Stimulated activated naive B cell treated with anti-CD40 and anti-IgM and Interleukin-4, amounts not matched to agents 10 μg/mL and 1 μg/mL and 100 μg/mL, for 72 hours (primary cell): ENCODE measurements at regions not wholly inside any gene's neighbourhood (a gene's known extent, or its start where the extent isn't known, plus 50 kb on each side); places are given as distances from the start of the nearest gene placed in this dataset.

Experiments used
- ATAC-seq, 2 donors: fragments of 150-1000 bp; cut with Tn5 transposase; replicated peaks; 2 replicates each; pipeline ENCODE4 v1.10.0; 2021; ENCODE audit warnings: moderate library complexity in 1 of 2
- DNase-seq: peaks from one replicate; pipeline ENCODE4 v3.0.0; 2021
- H3K27ac Mint-ChIP-seq: one replicate; pipeline ENCODE4 v1.8.0; 2022; ENCODE audit warnings: mild to moderate bottlenecking, mixed read lengths
- H3K27me3 Mint-ChIP-seq, 2 donors: one replicate each; pipeline ENCODE4 v1.8.0; 2022; ENCODE audit warnings: mixed read lengths in 2 of 2
- H3K36me3 Mint-ChIP-seq, 2 donors: one replicate each; pipeline ENCODE4 v1.8.0; 2022; ENCODE audit warnings: mixed read lengths in 2 of 2, mild to moderate bottlenecking in 1 of 2
- H3K4me1 Mint-ChIP-seq, 2 donors: one replicate each; pipeline ENCODE4 v1.8.0; 2022; ENCODE audit warnings: mixed read lengths in 2 of 2, mild to moderate bottlenecking in 1 of 2
- H3K4me3 Mint-ChIP-seq, 2 donors: one replicate each; pipeline ENCODE4 v1.8.0; 2022; ENCODE audit warnings: mild to moderate bottlenecking in 2 of 2, mixed read lengths in 2 of 2, moderate library complexity in 1 of 2
- H3K9me3 Mint-ChIP-seq, 2 donors: one replicate each; pipeline ENCODE4 v1.8.0; 2022; ENCODE audit warnings: mixed read lengths in 2 of 2, mild to moderate bottlenecking in 1 of 2

DNA sequence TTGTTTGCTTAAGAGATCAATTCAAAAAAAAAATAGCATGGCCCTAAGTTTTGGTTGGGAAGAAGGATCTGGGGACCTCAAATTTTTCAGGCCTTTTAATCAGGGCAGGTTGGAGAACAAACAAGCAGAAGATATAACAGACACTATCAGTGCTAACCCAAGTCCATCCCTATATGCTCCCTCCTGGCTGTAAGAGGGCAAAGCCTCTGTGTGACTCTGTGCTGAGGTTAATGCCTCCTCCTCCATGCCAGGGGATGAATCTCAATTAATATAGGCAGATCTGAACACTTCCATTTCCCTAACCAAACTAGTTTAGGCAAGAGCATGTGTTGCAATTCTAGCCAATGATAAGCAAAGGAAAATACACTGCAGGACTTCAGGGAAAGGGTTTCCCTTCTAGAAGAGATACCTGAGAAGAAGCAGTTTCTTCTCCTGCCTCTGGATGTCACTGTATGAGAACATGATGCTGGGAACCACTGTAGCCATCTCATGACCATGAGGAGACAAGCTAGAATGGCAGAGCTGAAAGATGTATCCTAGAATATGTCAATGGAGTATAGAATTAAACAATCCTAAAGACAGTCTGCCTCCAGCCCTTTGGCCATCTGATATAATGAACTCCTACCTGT, 76.0 kb downstream of the CHD9NB start:
- H3K27me3 Mint-ChIP-seq: peaks cover 45 to 65% of the 10 kb centered on the region in 2 donors
- ATAC-seq (peak; percentile 70 to 85), DNase-seq (no peak)

DNA sequence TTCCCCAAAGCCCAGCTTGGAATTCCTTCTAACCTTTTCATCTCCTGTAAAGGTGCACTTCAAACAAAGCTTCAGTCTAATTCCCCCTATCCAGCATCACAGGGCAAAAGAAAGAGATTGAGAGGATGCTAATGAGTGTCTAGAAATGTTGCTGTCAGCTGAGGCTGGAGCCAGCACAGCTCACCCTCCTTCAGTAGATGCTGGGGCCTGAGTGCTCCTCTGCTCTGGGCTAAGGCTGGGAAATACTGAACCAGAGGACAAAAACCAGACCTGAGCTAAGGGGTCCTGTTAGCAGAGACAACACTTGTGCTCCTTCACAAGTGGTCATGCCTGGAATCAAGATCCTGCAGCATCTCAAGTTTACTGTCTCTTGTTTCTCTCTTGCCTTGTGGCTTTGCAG, 85.0 kb downstream of the CHD9NB start:
- ATAC-seq (no peak), DNase-seq (no peak)
- Mint-ChIP-seq H3K36me3 (no peaks in the 10 kb centered on the region), H3K27ac (no peak overlapping the region), H3K9me3 (no peaks in the 10 kb centered on the region), H3K27me3 (peaks cover 7 to 8% of the 10 kb centered on the region in 2 donors), H3K4me3 (no peak overlapping the region), H3K4me1 (no peaks in the 10 kb centered on the region)

More for the DNA sequence above, 76.0 kb downstream of the CHD9NB start:
- H3K36me3 Mint-ChIP-seq: no peaks in the 10 kb centered on the region
- no peak overlapping the region for H3K27ac Mint-ChIP-seq
- H3K4me3 Mint-ChIP-seq: no peak overlapping the region
- no peaks in the 10 kb centered on the region for H3K4me1 Mint-ChIP-seq
- no peaks in the 10 kb centered on the region for H3K9me3 Mint-ChIP-seq

DNA sequence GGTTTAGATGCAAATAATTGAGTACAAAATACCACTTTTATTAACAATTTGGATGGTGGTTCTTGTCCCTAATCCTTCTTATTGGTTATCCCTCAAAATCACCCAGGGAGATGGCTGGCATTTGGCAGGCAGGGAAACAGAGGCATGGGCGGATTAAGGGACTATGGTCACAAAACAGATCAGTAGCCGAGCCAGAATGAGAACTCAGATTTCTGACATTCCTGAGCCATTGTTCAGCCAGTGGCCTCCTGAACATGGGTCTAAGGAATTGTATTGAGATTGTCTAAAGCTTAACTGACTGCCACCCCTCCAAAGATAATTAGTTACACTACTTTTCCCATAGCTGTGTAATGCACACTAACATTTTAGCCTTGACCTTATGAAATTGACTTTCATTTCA, 88.4 kb downstream of the CHD9NB start:
- Mint-ChIP-seq H3K27me3 (peaks cover 10 to 11% of the 10 kb centered on the region in 2 donors), H3K4me3 (no peak overlapping the region), H3K4me1 (no peaks in the 10 kb centered on the region), H3K9me3 (no peaks in the 10 kb centered on the region), H3K36me3 (no peaks in the 10 kb centered on the region), H3K27ac (no peak overlapping the region)
- ATAC-seq (no peak), DNase-seq (no peak)

DNA sequence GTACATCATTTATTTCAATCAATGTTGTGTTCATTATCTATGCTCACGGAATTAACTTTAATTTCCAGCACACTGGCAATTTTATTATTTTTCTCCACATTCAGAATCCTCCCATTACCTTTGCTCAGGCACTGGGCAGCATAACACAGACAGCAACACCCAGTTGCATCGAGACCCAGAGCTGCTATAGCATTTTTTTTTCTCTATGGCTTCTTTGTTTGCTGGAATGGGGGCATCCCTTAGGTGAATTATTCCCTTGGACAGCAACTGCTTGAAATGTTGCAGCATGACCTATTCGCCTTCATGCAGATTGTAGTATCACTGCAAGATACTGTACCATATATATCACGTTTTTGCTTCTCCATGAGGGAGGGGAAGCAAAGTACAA, 88.8 kb downstream of the CHD9NB start:
- Mint-ChIP-seq H3K36me3 (no peaks in the 10 kb centered on the region), H3K27me3 (peaks cover 10 to 11% of the 10 kb centered on the region in 2 donors), H3K4me1 (no peaks in the 10 kb centered on the region), H3K27ac (no peak overlapping the region), H3K4me3 (no peak overlapping the region), H3K9me3 (no peaks in the 10 kb centered on the region)
- ATAC-seq: no peak
- no peak for DNase-seq

DNA sequence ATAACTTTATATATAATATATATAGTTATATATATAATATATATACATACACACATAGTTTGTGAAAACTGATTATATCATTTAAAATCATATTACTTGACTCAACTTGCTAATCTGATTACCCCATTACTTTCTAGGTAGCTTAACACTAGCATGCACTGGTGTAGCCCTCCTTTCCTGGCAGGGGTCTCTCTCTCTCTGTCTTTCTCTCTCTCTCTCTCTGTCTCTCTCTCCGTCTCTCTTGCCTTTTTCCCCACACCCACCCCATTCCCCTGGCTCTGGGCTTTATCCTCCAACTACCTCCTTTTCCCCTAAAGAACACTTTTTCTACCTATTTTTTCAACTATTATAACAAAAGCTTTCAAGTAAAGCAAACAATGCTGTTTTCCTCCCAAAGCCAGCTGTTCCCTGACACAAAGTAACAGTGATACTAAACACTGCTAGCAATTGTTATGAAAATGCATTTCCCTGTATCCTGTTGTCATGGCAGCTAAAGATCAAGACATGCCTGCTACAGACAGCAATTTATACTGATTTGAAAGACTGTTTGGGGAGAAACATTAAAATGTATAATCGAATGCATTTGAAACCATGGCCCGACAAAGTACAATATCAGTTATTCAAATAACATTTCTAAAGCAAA, 89.4 kb downstream of the CHD9NB start:
- H3K27me3 Mint-ChIP-seq: peaks cover 10 to 11% of the 10 kb centered on the region in 2 donors
- no peaks in the 10 kb centered on the region for H3K4me1 Mint-ChIP-seq
- no peak overlapping the region for H3K27ac Mint-ChIP-seq
- H3K36me3 Mint-ChIP-seq: no peaks in the 10 kb centered on the region
- DNase-seq: no peak
- no peak for ATAC-seq
- H3K9me3 Mint-ChIP-seq: no peaks in the 10 kb centered on the region
- no peak overlapping the region for H3K4me3 Mint-ChIP-seq

DNA sequence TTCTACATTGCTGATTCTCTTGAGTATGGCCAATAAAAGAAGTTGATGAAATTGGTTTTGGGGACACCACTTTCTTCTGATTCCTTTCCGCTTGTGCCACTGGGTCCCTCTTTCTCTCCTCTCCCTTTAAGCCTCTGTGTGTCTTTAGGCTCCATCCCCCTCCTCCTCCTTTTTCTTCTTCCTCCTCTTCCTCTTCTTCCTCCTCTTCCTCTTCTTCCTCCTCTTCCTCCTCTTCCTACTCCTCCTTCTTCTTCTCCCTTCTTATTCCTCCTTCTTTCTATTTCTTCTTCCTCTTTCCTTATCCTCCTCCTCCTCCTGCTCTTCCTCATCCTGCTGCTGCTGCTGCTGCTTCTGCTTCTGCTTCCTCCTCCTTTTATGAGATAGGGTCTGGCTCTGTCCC, 93.7 kb downstream of the CHD9NB start:
- DNase-seq (no peak), ATAC-seq (no peak)
- Mint-ChIP-seq H3K4me1 (no peaks in the 10 kb centered on the region), H3K27ac (no peak overlapping the region), H3K36me3 (no peaks in the 10 kb centered on the region), H3K4me3 (no peak overlapping the region), H3K9me3 (no peaks in the 10 kb centered on the region), H3K27me3 (peaks cover 17 to 19% of the 10 kb centered on the region in 2 donors)

DNA sequence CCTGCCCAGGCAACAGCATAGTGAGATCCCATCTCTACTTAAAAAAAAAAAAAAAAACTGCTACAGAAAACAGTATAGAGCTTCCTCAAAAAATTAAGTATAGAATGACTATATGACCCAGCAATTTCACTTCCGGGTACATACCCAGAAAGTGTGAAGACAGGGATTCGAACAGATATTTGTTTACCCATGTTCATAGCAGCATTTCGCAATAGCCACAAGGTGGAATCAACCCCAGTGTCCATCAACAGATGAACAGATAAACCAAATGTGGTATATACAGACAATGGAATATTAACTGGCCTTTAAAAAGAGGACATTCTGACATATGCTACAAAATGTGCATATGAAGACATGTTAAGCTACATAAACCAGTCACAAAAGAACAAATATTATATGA, 95.5 kb downstream of the CHD9NB start:
- DNase-seq (no peak), ATAC-seq (no peak)
- Mint-ChIP-seq H3K27me3 (peaks cover 18 to 25% of the 10 kb centered on the region in 2 donors), H3K4me3 (no peak overlapping the region), H3K9me3 (no peaks in the 10 kb centered on the region), H3K4me1 (no peaks in the 10 kb centered on the region), H3K27ac (no peak overlapping the region), H3K36me3 (no peaks in the 10 kb centered on the region)

DNA sequence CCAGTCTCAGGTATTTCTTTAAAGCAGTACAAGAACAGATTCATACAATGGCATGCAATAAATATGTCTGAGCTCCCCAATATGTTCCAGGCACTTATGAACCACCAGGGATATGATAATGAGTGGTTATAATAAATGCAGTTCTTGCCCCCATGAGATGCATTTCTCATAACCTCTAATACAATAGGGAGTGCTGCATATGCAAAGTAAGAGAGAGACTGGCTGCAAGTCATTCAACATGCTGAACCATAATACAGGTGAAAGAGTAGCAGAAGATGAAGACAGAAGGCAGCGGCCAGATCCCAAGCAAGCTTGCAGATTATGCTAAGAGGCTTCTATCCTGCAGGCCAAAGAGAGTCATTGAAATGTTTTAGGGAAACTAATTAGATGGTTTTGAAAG, 96.7 kb downstream of the CHD9NB start:
- Mint-ChIP-seq H3K27ac (no peak overlapping the region), H3K9me3 (no peaks in the 10 kb centered on the region), H3K4me1 (no peaks in the 10 kb centered on the region), H3K27me3 (peaks cover 12 to 19% of the 10 kb centered on the region in 2 donors), H3K4me3 (no peak overlapping the region), H3K36me3 (no peaks in the 10 kb centered on the region)
- DNase-seq (no peak), ATAC-seq (no peak)

DNA sequence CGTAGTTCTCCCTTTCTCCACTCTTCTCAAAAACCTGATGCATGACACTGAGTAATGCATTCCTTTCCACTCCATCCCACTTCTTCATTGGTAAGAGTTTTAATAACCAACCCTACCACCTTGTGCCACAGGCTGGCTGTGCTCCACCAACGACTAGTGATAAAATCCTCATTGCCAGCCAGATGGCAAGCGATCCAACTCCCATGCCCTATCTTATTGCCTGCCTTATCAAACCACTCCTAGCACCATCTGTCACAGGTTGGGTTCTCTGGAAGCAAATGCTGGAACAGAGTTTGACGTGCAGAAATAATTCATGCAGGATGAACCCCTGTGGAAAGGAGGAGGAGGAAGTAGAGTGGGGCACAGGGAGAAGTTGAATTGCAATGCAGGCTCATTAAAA, 99.5 kb downstream of the CHD9NB start:
- Mint-ChIP-seq H3K36me3 (no peaks in the 10 kb centered on the region), H3K9me3 (peaks cover 4% of the 10 kb centered on the region in 2 donors), H3K27me3 (peaks cover 19 to 31% of the 10 kb centered on the region in 2 donors), H3K4me1 (no peaks in the 10 kb centered on the region), H3K27ac (no peak overlapping the region), H3K4me3 (no peak overlapping the region)
- DNase-seq (no peak), ATAC-seq (no peak)

DNA sequence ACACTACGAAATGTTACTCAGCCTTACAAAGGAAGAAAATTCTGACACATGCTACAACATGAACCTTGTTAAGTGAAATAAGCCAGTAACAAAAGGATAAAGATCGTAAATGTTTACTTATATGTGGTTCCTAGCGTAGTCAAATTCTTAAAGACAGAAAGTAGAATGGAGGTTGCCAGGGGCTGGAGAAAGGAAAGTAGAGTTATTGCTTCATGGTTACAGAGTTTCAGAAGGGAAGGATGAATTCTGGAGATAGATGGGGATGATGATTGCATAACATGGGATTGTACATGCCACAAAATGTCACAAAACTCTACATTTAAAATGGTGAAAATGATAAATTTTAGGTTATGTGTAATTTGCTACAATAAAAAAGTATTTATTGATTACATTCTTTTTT, 103.8 kb downstream of the CHD9NB start:
- Mint-ChIP-seq H3K27ac (no peak overlapping the region), H3K27me3 (peaks cover 11 to 23% of the 10 kb centered on the region in 2 donors), H3K4me1 (no peaks in the 10 kb centered on the region), H3K4me3 (no peak overlapping the region), H3K9me3 (peaks cover 6 to 9% of the 10 kb centered on the region in 2 donors), H3K36me3 (no peaks in the 10 kb centered on the region)
- no peak for DNase-seq
- no peak for ATAC-seq

DNA sequence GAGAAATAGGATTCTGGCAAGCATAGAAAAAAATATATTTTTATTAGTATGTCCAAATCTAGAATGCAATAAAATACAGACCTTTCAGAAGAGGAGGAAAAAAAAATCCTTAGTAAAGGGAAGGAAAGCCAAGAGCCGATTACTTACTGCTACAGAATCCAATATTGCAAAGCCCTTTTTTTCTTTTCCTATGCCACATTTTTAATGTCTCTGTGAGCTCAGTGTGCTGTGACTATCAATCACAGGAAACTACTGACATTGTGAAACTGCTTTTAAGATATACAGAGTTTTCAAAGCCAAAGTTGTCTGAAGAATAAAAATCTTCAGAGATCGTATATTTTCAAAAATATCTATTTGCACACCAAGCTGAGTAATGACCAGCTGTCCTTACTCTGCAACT, 120.4 kb downstream of the CHD9NB start:
- DNase-seq (no peak), ATAC-seq (no peak)
- peaks cover 2 to 4% of the 10 kb centered on the region in 2 donors for H3K9me3 Mint-ChIP-seq
- H3K4me1 Mint-ChIP-seq: no peaks in the 10 kb centered on the region
- H3K36me3 Mint-ChIP-seq: no peaks in the 10 kb centered on the region
- H3K27me3 Mint-ChIP-seq: peaks cover 3 to 20% of the 10 kb centered on the region in 2 donors
- no peak overlapping the region for H3K4me3 Mint-ChIP-seq
- no peak overlapping the region for H3K27ac Mint-ChIP-seq

DNA sequence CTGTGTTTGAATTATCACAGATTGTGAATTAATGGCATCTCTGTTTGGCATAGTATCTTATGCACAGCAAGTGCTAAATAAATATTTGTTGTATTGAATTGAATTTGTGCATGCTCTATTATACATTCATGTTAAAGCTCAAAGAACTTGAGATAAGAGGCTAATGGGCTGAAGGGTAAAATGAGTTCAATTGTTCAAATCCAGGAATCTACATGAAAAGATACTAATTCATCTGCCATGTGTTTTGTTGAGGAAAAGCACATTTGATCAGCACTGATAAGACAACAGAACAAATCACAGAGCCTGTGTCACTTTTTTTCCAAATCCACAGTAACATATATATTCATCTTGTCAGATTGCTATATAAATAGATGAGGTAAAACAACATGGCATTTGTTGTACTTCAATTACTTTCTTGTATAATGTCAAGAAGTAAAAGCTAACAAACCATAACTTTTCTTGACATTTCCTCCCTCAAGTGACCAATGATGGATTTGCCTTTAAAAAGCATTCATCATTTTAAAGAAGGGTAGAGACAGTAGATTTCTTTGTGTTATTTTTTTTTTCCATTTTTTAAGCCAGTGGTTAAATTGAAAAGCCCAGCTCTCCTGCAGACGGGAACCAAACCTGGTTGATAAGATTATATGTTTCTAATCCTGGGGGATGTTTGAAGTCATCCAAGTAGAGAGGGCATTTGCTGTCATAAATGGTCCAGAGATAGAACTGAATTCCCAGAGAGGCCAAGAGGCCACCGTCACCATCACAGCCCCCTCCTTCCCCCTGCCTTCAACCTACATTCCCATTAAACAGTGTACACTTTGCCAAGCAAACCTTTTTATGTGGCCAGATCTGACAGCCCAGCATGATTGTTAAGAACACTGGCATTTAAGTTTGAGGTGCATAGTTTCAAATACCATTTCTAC, 123.0 kb downstream of the CHD9NB start:
- Mint-ChIP-seq H3K4me1 (no peaks in the 10 kb centered on the region), H3K4me3 (no peak overlapping the region), H3K36me3 (no peaks in the 10 kb centered on the region), H3K27ac (no peak overlapping the region), H3K27me3 (peaks cover 0 to 3% of the 10 kb centered on the region in 2 donors), H3K9me3 (peaks cover 6 to 9% of the 10 kb centered on the region in 2 donors)
- ATAC-seq (no peak), DNase-seq (no peak)

DNA sequence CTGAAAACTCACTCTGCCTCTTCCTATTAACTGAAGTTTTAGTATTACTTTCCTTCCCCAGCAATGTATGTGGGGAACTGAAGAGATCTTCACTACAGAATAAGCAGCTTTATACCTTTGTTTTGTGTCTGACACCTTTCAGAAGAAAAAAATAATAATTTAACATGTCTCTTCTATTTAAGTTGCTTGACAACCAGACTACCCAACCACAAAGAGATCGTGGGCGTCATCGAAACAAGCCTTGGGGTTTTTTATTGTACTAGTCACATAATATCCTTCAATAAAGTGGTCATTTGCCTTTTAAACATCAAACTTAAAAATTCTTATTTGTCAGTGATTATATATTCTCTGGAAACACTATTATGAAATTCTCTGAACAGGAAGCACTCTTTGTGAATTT, 123.7 kb downstream of the CHD9NB start:
- Mint-ChIP-seq H3K27ac (no peak overlapping the region), H3K27me3 (no peaks in the 10 kb centered on the region), H3K36me3 (no peaks in the 10 kb centered on the region), H3K4me3 (no peak overlapping the region), H3K4me1 (no peaks in the 10 kb centered on the region), H3K9me3 (peaks cover 9 to 10% of the 10 kb centered on the region in 2 donors)
- ATAC-seq (no peak), DNase-seq (no peak)

DNA sequence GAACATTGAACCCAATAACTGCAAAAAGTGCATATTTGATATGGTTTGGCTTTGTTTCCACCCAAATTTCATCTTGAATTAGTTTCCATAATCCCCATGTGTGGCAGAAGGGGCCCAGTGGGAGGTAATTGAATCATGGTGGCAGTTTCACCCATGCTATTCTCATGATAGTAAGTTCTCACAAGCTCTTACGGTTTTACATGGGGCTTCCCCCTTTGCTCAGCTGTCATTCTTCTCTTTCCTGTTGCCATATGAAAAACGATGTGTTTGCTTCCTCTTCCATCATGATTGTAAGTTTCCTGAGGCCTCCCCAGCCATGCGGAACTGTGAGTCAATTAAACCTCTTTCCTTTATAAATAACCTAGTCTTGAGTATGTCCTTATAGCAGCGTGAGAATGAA, 127.6 kb downstream of the CHD9NB start:
- ATAC-seq: no peak
- H3K4me3 Mint-ChIP-seq: no peak overlapping the region

More for the DNA sequence above, 127.6 kb downstream of the CHD9NB start:
- Mint-ChIP-seq H3K36me3 (no peaks in the 10 kb centered on the region), H3K9me3 (peaks cover 5 to 12% of the 10 kb centered on the region in 2 donors), H3K27me3 (peaks cover 8 to 13% of the 10 kb centered on the region in 2 donors), H3K27ac (no peak overlapping the region), H3K4me1 (no peaks in the 10 kb centered on the region)
- no peak for DNase-seq
